Heart left ventricle (tissue), 13 donors: ENCODE measurements at regions not wholly inside any gene's neighbourhood (a gene's known extent, or its start where the extent isn't known, plus 50 kb on each side); places are given as distances from the start of the nearest gene placed in this dataset.

ENCODE experiments used
- CTCF ChIP-seq, 12 donors: fragments of 200-600 bp; sonication (generic) in 4 of 12; IDR thresholded peaks; one replicate each; pipeline versions ENCODE4 v1.5.0 to v1.8.0; 2018 to 2022; ENCODE audit warnings: antibody characterized with exemption in 12 of 12, mild to moderate bottlenecking in 5 of 12
- POLR2A ChIP-seq, 2 donors: fragments of 450-650 bp; IDR thresholded peaks; one replicate each; pipeline ENCODE4 v1.6.1; 2017; ENCODE audit warnings: antibody characterized with exemption in 2 of 2, mild to moderate bottlenecking in 2 of 2, moderate library complexity in 2 of 2
- donor health status: ischemic (EF 13 %, LVEDD 7.1; RV severe dilation, severe dysfunction).
- donor health status: DM: no; HTN: yes; CAD: no.
- donor health status: DM: no; HTN: no; CAD: no.
- donor health status: ischemic (EF 25% LVEDD 6.9; RV normal size, moderate dysfunction).
- donor health status: ischemic (EF 25% LVEDD 5.7; RV mildly dilated, moderate dysfunction).
- donor health status: ischemic (EF 35%, LVEDD 5.7; RV mildly dilated, moderate dysfunction).
- donor health status: nonischemic (EF 11% LVEDD 7.7; RV severe dilation, severe dysfunction).
- donor health status: DM: yes; HTN: yes; CAD: no.
- donor health status: PGD.
- donor health status: ischemic (EF 29% LVEDD 5.4; RV normal size, mild dysfunction).
- donor health status: nonischemic (EF 23%, LVEDD 6.1; RV moderate dilation, normal function).

- TF ChIP-seq POLR2A (IDR thresholded peaks at IDR 0.05) (no peak), CTCF (IDR thresholded peaks at IDR 0.05) (no peak)
Measured at GRCh38 chr6:163640641-163641040, 226.1 kb downstream of the QKI start.
